NCI-H2107 treated with DMSO at 0.1 percent for 48 hours (cell line): ENCODE measurements at regions not wholly inside any gene's neighbourhood (a gene's known extent, or its start where the extent isn't known, plus 50 kb on each side); places are given as distances from the start of the nearest gene placed in this dataset.

ENCODE experiments used
- DNase-seq: peaks from one replicate; lab custom pipeline; 2025; ENCODE audit not compliant: unreplicated experiment; lab: John Stamatoyannopoulos, UW

DNA sequence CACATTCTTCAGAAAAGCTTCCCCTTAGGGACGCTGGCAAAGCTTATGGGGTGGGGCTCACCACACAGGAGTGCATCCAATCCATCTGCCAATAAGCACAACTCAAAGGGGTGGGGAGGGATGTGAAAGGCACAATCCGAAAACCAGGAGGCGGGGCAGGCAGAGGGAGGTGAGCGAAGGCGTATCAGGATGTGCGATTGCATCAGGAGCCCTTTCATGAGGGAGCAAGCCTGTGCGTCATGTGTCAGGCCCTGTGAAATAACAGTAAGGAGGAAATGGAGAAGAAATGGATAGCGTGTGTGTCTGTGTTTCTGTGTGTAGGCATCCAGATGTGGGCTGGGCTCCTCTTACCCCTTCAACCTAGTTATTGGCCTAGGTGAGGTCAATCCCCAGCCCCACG is 382.4 kb upstream of the CDH4 start:
- DNase-seq: no peak

DNA sequence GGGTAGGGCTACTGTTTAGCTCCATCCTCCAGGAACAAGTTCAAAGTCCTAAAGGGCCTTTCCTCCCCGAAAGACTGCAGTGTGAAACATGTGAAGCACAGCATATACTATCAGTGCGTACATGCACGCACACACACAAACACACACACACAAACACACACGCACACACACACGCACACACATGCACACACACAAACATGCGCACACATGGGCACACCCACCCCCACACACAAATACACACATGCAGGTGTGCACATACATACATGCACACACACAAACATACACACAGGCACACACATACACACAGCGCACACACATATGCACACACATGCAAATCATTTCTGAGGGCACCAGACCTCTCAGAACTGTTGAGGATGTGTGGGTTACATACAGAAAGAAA is 382.0 kb upstream of the CDH4 start:
- no peak for DNase-seq

DNA sequence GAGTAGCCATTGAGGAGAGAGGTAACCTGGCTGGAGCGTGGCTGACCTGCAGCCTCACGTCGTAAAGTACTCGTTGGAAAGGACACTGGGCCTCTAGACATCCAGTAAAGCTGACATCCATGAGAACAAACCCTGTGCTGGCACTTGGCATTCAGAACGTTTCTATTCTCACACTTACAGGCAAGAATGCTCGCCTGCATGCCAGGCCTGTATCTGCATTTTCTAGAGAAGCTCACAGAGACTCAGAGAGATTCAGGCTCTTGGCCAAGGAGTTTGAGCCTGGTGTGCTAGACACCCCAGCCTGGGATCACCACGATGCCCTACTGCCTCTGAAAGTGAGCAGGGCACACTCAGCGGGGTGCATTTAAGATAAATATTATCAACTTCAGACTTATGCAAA is 379.8 kb upstream of the CDH4 start:
- DNase-seq: no peak

DNA sequence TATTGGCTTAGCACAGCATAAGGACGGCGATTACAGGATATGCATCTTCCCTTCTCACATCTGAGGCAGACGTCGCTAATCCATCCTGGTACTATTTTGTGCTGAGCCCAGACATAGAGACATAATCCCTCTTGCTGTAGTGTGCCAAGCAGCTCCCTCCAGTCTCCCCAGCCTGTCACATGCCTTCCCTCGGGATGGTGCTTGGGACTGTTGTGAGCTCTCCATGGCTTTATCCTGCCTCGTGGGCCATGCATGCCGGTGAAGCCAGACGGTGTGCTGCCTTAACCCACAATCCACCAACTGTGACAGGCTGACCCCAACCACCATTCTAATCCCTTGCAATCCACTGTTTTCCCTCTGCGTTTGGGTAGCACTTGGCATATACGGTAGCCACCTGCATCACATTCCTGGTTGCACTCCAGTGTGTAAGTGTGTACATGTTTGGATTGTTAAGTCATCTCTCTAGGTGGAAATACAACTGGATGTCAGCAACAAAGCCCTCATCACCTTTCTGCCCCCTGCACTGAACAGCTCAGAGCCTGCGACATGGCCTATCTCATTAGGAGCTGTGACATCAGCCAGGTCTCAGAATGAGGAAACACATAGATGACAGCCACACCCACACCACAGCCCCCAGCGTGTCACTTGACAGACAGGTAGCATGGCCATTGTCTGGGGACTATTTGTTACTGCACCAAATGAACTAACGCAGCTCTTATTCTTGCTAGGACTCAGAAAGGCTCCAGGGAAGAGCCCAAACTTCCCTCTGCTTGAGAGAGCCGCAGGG is 374.8 kb upstream of the CDH4 start:
- DNase-seq: no peak

DNA sequence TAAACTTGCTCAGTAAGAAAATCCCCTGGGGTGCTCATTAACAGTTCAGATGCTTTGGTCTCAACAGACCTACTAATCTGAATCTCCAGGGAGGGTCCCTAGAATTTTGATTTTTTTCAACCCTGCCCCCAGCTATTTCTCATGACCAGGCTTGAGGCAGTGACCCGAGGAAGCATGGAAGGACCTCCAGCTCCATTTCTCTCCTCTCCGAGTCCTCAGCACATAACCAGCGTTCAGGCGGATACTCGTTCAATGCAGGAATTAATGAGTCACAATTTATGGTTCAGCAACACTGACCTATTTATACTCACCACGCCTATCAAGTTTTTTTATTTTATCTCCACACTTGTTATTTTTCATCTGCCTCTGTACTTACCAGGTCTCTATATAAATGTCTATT is 369.2 kb upstream of the CDH4 start:
- no peak for DNase-seq

DNA sequence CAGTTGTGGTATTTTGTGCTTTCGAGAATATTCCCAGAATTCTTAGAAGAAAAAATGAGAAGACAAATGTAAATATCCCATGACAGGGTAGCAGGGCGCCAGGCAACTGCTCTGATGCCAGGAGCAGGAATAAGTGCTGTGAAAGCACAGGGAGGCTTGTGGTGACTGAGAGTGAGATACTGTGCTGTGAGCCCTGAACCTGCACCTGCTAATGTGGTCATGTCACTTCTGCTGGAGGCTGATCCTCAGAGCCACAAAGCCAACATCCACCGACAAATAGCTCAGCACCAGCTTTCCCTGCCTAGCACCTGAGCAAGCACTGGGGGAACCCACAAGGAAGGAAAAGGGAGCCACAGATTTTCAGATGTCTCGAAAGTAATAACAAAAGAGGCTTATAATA is 368.6 kb upstream of the CDH4 start:
- no peak for DNase-seq

DNA sequence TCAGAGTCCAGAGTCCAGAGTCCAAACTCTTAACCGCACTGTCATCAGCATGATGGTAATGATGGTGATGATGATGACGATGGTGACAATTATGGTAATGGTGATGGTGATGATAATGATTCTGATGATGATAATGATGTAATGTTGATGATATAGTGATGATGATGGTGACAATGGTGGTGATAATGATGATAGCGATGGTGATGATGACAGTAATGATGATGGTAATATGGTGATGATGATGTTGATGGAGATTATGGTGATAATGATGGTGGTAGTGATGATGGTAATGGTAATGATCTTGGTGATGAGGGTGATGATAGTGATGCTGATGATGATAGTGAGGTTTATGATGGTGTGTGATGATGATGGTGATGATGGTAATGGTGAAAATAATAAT is 367.8 kb upstream of the CDH4 start:
- DNase-seq: no peak

DNA sequence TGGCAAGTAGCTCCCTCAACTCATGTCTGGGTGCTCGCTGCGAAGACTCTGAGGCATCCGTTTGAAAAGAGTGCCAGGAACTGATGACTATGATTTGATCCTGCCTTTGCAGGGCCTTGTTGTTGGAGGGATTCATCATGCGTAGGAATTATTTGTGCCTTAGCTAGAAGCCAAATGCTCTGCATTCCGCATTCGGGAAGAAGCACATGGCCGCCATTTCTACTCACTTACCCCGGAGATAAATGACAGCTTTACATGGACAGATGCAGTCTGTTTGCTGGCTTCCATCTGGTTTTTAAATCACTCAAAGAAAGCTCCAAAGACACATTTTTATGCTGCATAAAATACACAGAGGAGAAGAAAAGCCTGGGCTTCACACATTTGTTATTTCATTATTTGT is 363.3 kb upstream of the CDH4 start:
- no peak for DNase-seq

DNA sequence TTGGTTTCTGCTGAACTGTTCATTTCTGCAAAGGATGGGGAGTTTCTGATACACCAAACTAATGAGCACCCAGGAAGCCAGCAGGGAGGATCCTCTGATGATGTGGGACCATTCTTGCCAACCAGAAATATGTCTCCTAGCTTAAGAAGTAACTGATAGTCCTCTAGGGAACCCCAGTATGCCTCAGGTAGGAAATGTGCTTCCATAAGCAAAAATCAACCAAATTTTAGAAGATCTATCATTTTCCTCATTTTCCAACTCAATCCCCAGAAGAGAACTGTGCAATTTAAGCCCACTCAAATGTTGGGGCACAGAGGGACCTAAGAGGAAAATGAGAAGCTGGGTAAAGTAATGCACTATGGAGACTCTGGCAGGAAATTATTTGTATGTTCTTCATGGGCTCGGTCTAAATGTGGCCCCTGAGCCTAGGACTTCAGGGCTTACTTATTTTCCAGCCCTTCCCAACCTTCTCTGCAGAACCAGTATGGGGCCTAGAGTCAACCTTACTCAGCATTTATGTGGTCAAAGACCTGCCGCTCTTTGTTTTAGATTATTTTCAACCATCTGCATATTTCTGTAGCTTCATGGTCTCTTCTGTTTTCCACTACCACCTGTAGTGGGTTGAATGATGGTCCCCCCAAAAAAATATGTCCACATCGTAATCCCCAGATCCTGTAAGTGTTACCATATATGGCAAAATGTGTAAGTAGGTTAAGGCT is 359.8 kb upstream of the CDH4 start:
- DNase-seq: no peak

DNA sequence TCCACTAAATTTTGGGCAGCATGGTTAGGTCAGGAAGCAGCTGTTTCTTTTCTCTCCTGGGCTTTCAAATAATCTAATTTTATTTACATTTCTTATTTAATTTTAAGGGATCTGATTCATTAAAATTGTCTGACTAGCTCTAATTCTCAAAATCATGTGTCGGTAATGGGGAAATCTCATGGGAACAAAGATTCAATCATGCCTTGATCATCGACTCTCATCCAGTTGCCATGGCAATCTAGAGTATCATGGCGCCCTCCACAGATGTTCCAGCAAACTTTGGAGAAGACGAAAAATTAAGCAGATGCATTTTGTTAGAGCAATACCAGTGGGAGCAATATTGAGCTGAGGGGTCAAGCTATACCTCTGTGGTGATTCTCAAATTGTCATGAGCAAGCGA is 358.0 kb upstream of the CDH4 start:
- no peak for DNase-seq

DNA sequence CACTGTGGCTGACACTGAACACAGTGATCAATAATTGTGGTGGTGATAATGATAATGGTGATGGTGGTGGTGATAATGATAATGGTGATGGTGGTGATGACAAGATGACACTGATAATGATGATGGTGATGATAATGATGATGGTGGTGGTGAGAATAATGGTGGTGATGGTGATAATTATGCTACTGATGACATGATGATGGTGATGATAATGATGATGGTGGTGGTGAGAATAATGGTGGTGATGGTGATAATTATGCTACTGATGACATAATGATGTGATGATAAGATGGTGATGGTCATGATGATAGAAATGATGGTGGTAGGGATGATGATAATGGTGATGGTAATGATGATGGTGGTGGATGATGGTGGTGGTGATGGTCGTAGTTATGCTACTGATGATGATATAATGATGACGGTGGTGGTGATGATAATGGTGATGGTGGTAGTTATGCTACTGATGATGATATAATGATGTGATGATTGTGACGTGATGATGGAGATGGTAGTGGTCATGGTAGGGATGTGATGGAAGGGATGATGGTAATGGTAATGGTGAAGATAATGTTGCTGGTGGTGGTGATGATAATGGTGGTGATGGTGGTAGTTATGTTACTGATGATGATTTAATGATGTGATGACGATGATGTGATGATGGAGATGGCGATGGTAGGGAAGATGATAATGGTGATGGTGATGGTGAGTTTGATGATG is 356.5 kb upstream of the CDH4 start:
- no peak for DNase-seq

DNA sequence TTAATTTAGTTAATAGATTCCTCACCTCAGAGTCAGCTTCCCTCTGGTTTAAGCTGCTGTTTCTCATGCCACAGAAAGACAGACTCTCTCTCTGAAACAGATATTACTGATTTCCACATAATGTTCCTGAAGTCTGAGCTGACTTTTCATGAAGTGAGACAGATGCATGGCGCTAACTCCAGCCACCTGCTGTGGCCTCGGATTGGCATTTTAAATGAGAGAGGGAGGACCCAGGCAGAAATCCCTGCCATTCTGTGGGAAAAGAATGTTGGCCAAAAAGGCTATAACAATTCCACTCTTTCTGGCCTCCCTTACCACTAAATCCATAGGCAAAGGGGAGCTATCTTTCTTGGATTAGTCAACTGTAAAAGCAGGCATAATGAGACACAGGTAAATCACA is 354.1 kb upstream of the CDH4 start:
- DNase-seq: no peak

DNA sequence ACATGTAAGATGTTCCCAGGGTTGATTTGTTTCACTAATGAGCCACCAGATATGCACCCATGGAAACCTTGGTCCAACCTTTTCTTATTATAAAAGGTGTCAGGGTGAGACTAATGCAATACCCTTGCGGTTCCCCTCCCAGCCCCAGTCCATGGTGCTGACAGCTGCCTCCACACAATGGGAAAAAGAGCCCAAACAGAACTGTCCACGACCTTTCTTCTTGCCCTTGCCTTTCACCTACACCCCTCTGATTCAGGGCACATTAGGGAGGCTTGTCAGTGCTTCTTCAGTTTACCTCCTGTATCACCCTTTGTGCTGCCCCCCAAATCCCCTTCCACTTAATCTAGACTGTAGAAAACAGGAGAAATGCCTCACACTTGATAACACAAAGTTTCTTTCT is 352.7 kb upstream of the CDH4 start:
- DNase-seq: no peak

DNA sequence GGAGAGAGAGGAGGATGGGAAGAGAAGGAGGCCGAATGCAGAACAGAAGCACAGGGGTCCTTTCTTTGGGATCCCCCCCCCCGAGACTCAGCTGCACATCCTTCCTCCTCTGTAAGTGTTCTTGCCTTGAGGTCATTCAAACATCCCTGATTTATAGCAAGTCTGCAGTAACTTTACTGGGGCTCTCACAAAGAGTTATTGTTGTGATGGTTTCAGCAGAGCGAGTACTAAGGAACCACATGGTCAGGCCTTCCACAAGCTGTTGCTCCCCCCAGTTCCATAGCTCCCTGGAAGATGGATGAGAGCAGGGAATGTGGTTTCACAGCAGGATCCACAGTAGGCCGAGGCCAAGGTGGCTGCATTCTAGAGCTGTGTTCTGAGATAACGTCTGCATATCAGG is 351.4 kb upstream of the CDH4 start:
- no peak for DNase-seq

DNA sequence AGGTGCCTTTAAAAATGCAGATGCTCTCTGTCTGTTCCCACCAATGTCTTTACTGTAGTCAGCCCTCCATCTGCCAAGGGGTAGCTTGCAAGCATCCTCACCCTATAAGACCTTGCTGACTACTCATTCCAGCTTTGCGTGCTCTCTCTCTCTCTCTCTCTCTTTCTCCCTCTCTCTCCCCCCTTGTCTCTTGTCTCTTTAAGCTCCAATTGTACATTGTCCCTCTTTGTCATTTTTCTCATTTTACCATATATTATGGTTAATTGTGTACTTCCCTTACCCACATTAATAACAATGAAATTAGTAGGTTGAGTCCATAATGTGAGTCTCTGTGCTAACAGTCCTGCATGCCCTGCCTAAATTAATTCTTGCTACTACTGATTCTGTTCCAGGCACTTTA is 350.2 kb upstream of the CDH4 start:
- DNase-seq: no peak

DNA sequence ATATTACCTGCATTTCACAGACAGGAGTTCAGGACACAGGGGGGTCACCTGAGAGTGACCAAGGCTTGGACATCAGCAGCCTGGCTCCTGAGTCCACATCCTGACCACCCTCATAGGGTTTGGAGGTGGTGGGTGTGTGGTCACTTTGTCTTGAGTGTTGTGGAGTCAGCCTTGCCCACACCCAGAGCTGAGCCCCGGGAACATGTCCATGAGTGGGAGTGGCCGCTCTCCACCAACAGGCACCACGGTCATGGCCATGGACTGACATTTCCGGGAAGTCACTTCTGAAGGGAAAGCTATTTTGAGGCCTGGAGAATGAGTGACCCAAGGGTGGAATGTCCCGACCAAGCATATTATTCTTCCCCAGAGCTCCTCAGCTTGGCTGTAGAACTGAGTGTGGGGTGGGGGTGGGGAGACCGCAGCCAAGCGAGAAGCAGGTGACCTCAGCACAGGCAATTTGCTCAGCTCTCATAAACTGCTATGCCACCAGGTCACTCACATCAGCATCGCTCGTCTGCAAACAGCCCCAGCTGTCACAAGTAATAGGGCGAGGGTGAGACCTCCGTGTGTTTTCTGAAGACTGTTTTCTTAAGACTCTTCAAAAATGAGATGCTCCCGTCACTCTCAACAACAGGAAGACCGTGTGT is 348.6 kb upstream of the CDH4 start:
- DNase-seq: no peak

DNA sequence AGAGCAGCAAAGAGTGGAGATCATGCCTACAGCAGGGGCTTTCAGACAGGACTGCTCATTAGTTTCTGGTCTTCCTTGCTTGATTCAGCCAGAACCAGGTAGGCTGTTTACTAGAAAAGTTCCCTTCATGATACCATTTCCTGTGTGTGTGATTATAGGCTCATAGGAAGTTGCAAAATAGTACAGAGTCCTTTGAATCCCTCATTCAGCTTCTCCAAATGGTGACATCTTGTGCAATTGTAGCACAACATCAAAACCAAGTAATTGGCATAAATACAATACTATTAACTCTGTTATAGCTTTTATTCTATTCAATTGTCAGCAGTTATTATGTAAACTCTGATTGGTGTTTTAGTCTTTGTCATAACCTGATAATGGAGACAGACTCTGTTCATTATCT is 347.3 kb upstream of the CDH4 start:
- no peak for DNase-seq

DNA sequence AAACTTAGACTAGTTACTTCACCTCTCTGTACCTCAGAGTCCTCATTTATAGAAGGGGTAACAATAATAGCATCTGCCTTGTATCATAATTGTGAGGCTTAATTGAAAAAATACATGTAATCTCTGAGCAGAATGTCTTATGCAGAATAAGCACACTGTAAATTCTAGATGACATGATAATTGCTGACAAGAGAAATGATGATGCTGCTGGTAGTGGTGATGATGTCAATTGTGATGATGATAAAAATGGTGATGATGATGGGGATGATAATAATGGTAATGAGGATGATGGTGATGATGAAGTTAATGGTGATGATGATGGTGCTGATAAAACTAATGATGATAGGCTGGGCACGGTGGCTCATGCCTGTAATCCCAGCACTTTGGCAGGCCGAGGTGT is 346.1 kb upstream of the CDH4 start:
- DNase-seq: no peak

DNA sequence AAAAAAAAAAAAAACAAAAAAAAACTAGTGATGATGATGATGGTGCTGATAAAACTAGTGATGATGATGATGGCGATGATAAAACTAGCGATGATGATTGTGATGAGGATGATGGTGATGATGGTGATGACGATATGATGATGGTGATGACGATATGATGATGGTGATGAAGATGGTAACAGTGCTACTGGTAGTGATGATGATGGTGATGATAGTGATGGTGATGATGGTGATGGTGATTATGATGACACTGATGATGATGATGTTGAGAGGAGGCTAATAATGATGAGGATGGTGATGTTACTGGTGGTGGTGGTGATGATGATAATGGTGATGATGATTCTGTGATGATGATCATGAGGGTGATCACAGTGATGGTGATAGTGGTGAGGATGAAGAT is 345.5 kb upstream of the CDH4 start:
- DNase-seq: no peak

DNA sequence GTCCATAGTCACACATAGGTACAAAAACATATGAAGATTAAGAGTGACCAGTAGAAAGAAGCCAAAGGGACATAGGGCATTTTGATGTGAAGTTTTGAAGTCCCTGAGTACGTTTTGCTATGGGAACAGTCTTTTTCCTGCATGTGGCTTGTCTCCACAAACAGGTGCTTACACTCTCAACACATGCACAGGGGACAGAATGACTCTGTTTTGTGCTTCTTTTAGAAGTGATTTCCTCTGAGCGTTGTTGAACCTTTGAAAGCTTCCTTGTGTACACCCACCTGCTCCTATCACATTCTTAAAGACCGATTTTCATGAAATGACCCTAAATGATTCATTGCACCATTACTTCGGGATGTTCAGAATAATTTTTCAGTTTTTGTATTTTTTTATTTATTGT is 338.8 kb upstream of the CDH4 start:
- no peak for DNase-seq

DNA sequence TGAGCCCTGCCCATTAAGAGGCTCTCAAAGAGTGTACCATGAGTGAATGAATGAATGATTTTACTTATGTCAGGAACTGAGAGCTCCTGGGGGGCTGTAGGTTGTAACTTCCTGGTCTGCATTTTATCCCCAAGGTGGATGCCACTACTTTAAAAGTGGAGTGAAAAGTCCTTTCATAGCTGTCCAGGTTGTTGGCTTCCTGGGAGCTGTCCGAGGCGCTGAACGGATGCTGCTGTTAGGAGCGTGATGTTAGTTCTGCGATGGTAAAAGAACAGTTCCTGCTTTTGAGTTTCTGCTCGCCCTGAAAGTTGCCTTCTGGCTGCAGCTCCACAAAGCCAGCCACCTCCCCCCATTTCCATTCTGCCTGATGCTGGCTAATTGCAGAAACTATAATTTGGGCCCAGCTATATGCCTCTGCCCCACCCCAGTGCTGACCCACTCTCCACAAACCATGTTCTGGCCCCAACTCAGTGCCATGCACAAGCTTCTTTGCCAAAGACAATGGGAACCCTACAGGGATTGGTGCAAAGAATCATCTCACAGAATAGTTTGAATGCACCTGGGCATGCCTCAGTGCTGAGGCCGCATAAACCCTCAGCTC is 330.9 kb upstream of the CDH4 start:
- DNase-seq: no peak
